ENCODE measurements at regions not wholly inside any gene's neighbourhood (a gene's known extent, or its start where the extent isn't known, plus 50 kb on each side); places are given as distances from the start of the nearest gene placed in this dataset.
"Not testable (repeated sequence)": the region's sequence is repeated elsewhere in the genome, so short reads cannot be mapped to it uniquely, and the experiment has no call there.

DNA sequence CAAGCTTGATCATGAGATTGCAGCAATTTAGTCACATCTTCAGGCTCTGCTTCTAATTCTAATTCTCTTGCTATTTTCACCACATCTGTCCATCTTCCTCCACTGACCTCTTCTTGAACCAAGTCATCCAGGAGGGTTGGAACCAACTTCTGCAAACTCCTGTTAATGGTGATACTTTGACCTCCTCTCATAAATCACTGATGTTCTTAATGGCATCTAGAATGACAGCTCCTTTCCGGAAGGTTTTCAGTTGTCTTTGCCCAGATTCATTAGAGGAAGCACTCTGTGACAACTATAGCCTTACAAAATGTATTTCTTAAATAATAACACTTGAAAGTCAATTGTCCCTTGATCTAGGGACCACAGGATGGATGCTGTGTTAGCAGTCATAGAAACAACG lies 136.2 kb downstream of the IGLL1 start:
- in situ Hi-C loops (cut with MboI; ENCODE audit: low sequenced_read_pairs), result not testable (repeated sequence)

DNA sequence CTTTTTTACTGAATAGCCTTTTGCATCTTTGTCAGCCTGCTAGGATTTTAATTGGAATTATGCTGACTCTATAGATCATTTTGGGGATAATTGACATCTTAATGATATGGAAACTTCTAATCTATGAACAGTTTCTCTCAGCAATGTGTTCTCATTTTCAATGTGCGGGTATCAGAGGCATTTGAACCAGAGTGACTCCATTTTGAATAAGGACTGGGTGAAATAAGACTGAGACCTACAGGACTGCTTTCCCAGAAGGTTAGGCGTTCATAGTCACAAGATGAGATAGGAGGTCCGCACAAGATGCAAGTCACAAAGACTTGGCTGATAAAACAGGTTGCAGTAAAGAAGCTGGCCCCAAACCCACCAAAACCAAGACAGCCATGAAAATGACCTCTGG lies 140.5 kb downstream of the IGLL1 start:
- in situ Hi-C loops (cut with MboI; ENCODE audit: low sequenced_read_pairs), result not testable (repeated sequence)

DNA sequence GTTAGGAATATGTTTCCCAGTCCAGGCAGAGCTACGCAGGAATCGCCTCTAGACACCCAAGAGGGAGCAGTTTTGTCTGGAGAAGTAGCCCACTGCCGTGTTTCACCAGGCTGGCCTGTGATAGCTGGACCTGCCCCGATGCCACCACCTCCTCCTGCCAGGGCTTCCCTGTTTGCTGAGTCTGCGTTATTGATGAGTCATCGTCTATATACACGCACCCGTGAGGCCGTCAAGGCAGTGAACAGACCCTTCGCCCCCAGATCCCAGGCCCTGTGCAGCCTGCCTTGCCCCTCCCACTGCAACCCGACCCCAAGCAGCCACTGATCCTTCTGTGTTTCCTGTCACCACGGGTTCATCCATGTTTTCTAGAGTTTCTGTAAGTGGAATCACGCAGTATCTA lies 141.9 kb downstream of the IGLL1 start:
- in situ Hi-C loops (cut with MboI; ENCODE audit: low sequenced_read_pairs), result no loop called here

DNA sequence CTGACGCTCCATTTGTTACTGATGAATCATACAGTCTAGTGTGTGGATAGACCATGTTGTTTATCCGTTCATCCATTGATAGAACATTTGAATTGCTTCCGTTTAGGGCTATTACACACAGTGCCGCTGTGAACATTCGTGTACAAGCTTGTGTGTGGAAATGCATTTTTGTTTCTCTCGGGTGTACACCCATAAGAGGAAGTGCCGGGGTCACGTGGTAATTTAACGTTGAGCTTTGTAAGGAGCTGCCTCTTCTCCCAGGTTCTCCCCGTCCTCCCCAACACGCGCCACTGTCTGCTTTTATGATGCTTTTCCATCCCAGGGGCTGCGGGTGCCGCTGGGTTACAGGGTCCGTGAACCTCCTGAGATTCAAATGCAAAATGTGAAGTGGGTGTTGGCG lies 142.3 kb downstream of the IGLL1 start:
- in situ Hi-C loops (cut with MboI; ENCODE audit: low sequenced_read_pairs), result no loop called here

DNA sequence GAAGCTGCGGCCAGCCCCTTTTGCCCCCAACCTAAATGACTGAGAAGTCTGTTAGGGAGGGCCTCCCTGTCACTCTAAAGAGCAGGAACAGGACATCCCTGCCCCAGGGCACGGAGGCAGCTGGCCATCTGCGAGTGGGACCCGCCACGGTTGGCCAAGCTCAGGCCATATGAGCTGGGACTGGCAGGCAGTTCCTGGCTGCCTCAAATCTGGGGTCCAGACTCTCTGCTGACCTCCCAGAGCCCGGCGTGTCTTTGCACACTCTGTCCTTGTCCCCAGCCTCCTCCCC lies 143.0 kb downstream of the IGLL1 start:
- in situ Hi-C loops (cut with MboI; ENCODE audit: low sequenced_read_pairs), result not testable (repeated sequence)

DNA sequence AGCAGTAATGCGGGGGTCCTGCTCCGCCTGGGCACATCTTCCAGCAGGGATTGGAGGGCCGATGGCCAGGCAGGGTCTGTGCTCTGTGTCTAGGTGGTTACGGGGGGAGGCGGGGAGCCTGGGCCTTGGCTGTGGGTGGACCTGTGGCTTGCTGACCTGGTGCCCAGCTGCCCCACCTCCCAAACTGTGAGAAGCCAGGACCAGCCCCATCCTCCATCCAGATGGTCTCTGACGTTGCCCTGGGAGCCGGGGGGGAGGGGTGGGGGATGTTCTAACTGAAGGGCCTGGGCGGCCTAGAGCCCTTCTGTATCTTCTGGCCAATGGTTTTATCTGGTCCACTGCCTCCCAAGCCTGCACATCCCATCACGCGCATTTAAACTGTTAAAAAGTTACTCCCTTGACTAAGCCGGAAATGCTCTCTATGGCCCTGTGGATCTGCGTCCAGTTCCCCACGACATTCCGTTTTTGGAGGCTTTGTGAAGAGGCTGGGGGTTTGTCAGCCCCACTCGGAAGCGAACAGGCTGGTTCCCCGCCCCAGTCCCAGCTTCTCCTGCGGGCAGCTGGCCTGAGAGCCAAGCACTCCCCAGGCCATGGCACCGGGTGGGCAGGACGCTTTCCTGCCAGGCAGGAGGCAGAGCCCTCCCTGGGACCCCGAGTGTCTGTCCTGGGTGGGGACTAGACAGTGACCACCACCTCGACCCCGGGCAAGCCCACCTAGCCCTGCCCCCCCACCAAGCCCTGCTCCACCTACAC lies 143.6 kb downstream of the IGLL1 start:
- in situ Hi-C loops (cut with MboI; ENCODE audit: low sequenced_read_pairs), result not testable (repeated sequence)

DNA sequence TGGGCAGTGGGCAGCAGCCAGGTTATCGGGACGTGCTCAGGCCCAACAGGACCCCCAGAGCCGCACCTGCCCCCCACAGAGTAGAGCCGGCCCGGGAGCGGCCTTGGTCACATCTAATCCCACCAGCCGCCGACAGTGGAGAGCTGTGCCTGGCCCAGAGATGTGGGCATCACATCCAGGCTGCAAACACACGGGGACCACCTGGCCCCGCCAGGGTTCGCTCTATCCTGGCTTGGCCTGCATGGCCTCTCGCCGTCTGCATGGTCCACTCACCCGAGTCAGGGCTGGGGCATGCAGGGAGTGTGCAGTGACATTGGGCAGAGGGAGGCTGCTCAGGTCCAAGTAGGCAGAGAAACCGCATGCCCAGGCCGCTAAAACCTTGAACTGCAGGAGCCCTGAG lies 144.9 kb downstream of the IGLL1 start:
- in situ Hi-C loops (cut with MboI; ENCODE audit: low sequenced_read_pairs), result not testable (repeated sequence)

DNA sequence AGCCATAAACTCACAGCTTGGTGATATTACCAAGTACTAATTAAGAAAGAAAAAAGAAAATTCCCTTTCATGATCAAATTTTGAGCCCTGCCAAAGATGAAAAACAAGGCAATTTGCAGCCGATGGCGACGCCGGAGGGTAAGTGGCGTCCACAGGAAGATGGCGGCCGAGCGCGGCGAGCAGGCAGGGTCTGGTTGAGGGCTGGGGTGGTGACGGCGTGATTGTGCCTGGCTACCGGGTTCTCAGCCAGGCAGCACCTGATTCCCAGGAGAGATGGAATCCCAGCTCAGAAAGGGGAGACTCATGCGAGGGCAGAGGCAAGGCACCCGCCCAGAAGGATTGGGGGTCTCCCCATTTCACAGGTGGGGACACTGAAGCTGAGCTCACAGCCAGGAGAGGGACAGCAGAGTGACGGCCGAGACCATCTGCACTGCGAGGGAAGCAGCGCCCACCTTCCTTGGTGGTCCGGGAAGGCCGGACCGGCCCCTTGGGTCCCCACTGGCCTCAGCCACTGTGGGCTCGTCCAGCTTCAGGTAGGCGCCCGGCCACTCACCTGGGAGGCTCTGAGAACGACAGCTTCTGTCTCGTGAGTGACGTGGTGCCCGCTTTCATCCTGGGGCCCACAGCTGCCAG lies 145.8 kb downstream of the IGLL1 start:
- in situ Hi-C loops (cut with MboI; ENCODE audit: low sequenced_read_pairs), result not testable (repeated sequence)

DNA sequence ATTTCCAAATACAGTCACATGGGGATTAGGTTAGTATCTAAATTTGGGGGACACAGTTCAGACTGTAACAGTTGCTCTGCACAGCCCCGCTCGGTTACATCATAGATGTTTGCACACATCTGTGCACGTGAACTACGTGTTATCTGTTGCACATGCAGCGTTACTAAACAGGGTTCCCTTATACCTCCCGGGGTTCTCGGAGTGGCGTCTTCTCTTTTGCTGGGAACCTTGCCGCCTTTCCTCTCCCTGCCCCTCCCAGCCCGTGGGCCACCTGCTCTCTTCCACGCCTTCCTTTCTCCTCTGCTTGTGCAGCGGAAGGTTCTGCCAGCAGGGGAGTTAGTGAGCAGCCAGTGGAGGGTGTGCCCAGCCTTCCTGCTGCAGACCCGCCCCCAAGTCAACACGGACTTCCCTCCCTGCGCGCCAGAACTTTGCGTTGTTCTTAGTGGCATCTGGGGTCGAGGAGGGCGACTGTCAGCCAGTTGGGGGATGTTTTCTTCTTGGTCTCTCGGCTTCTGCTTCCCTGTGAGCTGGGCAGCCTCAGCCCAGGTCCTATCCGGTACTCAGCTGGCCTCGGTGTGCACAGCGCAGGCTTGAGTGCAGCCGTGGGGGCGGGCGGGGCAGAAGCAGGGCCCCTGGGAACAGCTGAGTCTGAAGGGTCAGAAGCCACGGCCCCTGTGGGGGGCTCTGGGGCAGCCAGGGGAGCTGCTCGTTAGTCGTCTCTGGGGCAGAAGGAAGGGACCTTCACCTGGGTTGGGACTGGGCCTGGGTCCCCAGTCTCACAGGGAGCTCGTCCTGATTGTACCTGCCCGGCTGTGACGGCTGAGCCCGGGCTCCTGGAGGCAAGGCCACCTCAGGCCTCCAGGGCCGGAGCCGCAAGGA lies 146.7 kb downstream of the IGLL1 start:
- in situ Hi-C loops (cut with MboI; ENCODE audit: low sequenced_read_pairs), result not testable (repeated sequence)

DNA sequence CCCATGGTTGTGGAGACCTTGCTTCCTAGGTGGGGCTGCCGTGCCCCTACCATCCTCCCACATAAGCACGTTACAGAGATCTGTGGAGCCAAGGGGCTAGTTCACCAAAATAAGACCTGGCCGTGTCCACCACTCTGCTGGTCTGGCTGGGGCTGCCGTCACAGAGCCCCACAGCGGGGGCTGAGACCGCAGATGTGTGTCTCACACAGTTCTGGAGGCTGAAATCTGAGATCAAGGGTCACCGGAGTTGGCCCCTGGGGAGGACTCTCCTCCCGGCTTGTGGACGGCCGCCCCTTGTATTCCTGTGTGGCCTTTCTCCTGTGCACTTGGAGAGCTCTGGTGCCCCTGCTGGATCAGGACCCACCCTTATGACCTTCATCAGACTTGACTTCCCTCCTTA lies 147.4 kb downstream of the IGLL1 start:
- in situ Hi-C loops (cut with MboI; ENCODE audit: low sequenced_read_pairs), result not testable (repeated sequence)

DNA sequence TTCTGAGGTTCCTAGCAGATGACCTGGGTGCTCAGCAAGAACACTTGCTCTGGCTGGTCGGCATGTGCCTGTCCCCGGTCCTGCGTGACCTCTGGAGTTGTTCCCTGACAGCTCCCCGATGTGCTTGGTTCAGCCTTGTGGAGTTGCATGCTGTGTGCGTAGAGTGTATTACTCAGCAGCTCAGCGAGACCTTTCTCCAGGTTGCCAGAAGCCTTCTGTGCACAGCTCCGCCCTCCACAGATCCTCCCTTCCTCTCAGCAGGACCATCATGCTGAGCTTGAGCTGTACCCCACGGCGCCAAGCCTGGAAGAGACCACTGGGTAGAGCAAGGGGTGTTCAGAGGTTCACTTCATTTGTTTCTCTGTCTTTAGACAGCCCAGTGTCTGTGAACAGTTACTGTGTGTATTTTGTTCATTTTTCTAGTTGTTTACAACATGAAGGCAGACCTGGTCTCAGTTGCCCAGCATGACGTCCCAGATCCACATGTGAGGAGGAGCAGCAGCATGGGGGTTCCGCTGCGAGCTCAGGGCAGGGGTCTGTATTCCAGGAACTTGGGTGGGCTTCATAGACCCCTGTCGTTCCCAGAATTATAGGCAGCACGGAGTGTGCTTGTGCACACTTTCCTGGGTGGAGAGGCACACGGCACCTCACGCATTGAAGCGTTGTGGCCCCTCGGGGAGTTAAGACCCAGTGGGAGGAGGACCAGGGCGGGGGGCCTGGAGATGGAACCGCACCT lies 148.6 kb downstream of the IGLL1 start:
- in situ Hi-C loops (cut with MboI; ENCODE audit: low sequenced_read_pairs), result no loop called here

DNA sequence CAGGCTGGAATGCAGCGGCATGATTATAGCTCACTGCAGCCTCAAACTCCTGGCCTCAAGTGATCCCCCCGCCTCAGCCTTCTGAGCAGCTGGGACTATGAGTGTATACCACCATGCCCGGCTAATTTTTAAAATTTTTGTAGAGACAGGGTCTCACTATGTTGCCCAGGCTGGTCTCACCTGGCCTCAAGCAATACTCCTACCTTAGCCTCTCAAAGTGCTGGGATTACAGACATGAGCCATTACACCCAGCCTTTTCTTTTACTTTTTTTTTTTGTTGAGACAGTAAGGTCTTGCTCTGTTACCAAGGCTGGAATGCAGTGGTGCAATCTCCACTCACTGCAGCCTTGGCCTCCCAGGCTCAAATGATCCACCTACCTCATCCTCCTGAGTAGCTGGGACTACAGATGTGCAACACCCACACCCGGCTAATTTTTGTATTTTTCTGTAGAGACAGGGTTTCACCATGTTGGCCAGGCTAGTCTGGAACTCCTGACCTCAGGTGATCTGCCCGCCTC lies 155.5 kb downstream of the IGLL1 start:
- in situ Hi-C loops (cut with MboI; ENCODE audit: low sequenced_read_pairs), result not testable (repeated sequence)

DNA sequence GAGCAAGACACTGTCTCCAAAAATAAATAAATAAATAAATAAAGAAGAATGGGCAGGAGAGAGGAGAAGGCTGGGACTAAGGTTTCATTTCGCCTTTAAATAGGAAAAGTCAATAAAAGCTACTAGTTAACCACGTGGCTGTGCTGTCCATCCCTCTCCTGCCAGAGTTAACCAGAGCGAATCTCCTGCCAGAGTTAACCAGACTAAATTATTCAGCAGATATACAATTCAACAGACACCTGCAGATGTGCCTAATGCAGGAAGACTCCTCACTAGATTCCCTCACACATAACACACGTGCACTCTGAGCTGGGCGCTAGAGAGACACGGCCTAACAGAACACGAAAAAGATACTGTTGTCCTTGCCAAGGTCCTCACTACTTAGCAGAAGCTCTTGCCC lies 156.1 kb downstream of the IGLL1 start:
- in situ Hi-C loops (cut with MboI; ENCODE audit: low sequenced_read_pairs), result no loop called here

DNA sequence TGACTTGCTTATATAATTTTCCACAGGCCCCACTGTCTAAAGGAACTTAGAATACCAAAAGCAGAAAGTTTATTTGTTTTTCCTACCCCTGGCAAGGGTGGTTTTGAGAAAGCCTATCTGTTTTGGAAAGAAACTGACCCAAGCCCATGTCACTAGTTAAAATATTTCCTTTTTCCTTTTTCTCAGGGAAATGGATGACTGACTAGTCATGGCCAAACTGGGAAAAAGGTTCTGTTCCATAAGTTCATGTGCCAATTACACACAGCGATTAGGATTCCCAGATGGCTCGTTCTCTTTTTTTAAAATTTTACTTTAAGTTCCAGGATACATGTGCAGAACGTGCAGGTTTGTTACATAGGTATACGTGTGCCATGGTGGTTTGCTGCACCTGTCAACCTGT lies 157.8 kb downstream of the IGLL1 start:
- in situ Hi-C loops (cut with MboI; ENCODE audit: low sequenced_read_pairs), result not testable (repeated sequence)

DNA sequence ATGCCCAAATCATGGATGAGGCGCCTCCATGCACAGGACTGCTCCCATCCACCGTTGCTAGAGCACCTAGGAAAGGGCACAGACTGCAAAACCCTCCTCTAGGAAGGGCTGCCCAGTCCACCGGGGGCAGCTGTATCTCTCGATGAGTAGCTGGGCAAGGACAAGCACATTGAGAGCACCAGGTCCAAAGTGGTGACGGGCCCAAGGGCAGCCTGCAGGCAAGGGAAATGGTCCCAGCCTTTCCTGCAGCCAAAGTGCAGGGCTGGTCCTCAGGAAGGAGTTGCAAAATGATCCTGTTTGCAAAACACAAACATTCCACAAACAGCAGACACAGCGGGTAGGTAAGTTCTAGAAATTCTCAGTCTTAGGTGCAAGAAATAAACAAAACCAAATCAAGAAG lies 158.8 kb downstream of the IGLL1 start:
- in situ Hi-C loops (cut with MboI; ENCODE audit: low sequenced_read_pairs), result not testable (repeated sequence)

DNA sequence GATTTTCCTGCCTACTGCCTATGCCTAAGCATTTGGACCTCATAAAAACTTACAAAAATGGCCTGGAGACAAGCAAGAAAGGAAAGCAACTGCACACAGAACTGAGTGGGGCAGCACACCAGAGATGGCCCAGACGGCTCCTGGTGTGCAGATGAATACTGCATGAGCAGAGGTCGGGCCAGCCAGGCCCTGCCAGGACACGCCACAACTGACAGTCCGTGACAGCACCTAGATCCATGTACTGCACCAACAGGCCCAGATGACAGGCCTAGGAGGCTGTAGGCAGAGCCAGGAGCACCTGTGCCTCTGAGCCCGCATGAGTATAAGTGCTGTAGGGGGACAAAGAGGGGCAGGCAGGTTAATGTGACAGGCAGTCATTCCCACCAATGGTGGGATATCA lies 160.2 kb downstream of the IGLL1 start:
- in situ Hi-C loops (cut with MboI; ENCODE audit: low sequenced_read_pairs), result no loop called here

DNA sequence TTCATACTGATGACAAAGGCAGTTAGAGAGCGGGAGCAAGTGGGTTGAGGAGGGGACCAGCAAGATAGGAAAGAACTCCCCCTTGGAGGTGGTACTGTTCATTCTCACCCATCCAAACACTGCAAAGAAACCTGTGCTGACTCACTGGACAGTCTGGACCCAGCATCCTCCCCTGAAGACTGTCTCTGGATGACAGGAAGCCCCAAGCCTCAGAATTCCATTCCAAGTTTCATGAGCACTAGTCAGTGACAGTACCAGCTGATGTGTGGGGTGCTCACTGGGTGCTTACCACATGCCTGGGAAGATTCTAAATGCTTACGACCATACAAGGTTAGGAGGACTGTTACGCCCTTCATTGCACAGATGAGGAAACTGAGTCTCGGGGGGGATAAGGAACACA lies 160.9 kb downstream of the IGLL1 start:
- in situ Hi-C loops (cut with MboI; ENCODE audit: low sequenced_read_pairs), result no loop called here

DNA sequence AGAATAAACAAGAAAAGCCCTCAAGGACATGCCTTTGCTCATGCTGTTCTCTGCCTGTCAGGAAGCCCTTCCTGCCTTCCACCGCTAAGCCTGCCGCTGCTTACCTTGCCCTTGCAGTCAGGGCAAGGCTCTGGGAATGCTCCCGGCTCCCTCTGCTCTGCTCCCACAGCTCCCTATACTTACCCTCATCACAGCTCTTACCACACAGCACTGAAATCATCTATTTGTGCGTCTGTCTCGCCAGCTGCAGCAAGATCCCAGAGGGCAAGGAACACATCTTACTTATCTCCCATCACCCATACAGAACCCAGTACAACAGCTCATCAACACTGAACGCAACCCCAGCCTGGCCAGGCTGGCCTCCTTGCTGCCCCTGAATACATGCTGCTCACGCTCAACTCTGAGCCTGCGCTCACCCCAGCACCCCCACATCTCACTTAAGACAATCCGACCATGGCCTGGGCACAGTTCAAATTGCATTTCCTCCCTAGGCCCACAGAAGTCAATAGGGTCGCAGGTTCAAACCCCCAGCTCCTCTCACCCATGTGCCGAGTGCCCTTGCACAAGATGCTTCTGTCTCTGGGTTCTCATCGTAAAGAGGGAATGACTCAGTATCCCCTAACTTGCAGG lies 161.8 kb downstream of the IGLL1 start:
- in situ Hi-C loops (cut with MboI; ENCODE audit: low sequenced_read_pairs), result no loop called here

DNA sequence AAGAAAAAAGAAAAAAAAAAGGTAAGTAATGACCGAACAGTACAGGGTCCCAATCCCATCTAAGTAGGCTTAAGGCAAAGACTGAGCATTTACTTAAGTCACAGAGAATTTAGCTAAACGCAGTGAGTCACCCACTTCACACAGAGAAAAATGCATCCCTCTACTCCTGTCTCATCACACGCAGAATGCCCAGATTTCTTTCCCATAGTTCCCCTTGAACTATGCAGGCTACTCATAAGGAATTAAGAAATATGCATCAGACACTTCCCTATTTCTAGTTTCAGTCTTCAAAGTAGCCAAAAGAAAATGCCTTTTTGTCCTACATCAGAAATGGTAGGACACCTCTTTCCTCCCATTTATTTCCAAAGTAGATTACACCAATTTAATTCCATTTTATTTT lies 162.8 kb downstream of the IGLL1 start:
- in situ Hi-C loops (cut with MboI; ENCODE audit: low sequenced_read_pairs), result not testable (repeated sequence)

DNA sequence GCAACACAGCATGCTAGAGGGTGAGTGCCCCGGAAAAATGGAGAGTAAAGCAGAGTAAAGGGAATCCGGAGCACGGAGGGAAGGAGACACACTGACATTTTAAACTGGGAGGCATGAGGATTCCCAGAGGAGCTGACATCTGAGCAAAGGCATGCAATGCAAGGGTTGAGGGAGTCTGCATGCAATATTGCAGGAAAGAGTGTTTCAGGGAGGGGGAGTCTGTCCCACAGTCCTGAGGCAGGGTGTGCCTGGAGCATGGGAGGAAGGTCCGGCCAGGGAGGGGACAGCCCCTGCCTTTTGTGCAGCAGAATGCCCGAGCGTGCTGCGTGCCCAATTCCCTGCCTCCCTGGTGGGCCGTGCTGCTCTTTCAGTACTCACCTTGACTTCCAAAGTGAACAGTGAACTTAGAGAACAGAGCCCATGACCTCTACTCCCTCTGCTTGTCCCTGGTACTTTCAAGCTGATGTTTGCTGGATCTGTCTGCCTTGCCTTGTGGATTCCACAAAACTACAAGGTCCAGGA lies 163.9 kb downstream of the IGLL1 start:
- in situ Hi-C loops (cut with MboI; ENCODE audit: low sequenced_read_pairs), result not testable (repeated sequence)
